Ramos (cell line): ENCODE measurements at regions not wholly inside any gene's neighbourhood (a gene's known extent, or its start where the extent isn't known, plus 50 kb on each side); places are given as distances from the start of the nearest gene placed in this dataset.

Experiments used
- in situ Hi-C: fragments of 300-500 bp; cut with MboI; formaldehyde crosslinking; loops from one replicate; pipeline ENCODE4 v1.14.3; 2022; ENCODE audit warnings: low sequenced_read_pairs; ENCODE audit not compliant: unreplicated experiment

- in situ Hi-C loops: loop anchor here (25.0 kb wide), 1 partner anchor 521 kb away; no protein-coding TSS in a partner anchor
Measured at GRCh38 chr7:81491573-81491972, 278.3 kb downstream of the HGF start.

GRCh38 chr7:81488210-81488609 is 281.6 kb downstream of the HGF start:
- in situ Hi-C loops: loop anchor here (10.0 to 25.0 kb wide), 2 partner anchors 524 to 1087 kb away; no protein-coding TSS in a partner anchor

- in situ Hi-C loops: loop anchor here (10.0 to 25.0 kb wide), 2 partner anchors 525 to 1087 kb away; no protein-coding TSS in a partner anchor
Measured at GRCh38 chr7:81487516-81487915, 282.3 kb downstream of the HGF start.

GRCh38 chr7:81484261-81484660 is 285.6 kb downstream of the HGF start:
- in situ Hi-C loops: loop anchor here (10.0 to 25.0 kb wide), 2 partner anchors 528 to 1091 kb away; no protein-coding TSS in a partner anchor

GRCh38 chr7:81482600-81483186 is 287.2 kb downstream of the HGF start:
- in situ Hi-C loops: loop anchor here (10.0 to 25.0 kb wide), 2 partner anchors 530 to 1092 kb away; no protein-coding TSS in a partner anchor

- in situ Hi-C loops: loop anchor here (25.0 kb wide), 1 partner anchor 534 kb away; no protein-coding TSS in a partner anchor
Measured at GRCh38 chr7:81478664-81479063, 291.2 kb downstream of the HGF start.

GRCh38 chr7:81478201-81478600 is 291.6 kb downstream of the HGF start:
- in situ Hi-C loops: loop anchor here (25.0 kb wide), 1 partner anchor 534 kb away; no protein-coding TSS in a partner anchor

GRCh38 chr7:81473236-81473635 is 296.6 kb downstream of the HGF start:
- in situ Hi-C loops: no loop called here

GRCh38 chr7:81470724-81471379 is 299.0 kb downstream of the HGF start:
- in situ Hi-C loops: no loop called here

- in situ Hi-C loops: no loop called here
Measured at GRCh38 chr7:81469869-81470723, 299.8 kb downstream of the HGF start.

GRCh38 chr7:81469153-81469868 is 300.5 kb downstream of the HGF start:
- in situ Hi-C loops: no loop called here

GRCh38 chr7:81468526-81468925 is 301.3 kb downstream of the HGF start:
- in situ Hi-C loops: no loop called here

- in situ Hi-C loops: no loop called here
Measured at GRCh38 chr7:81467964-81468363, 301.9 kb downstream of the HGF start.

- in situ Hi-C loops: no loop called here
Measured at GRCh38 chr7:81462672-81463071, 307.2 kb downstream of the HGF start.

- in situ Hi-C loops: no loop called here
Measured at GRCh38 chr7:81460250-81461045, 309.4 kb downstream of the HGF start.

- in situ Hi-C loops: loop anchor here (10.0 kb wide), 1 partner anchor 755 kb away; no protein-coding TSS in a partner anchor
Measured at GRCh38 chr7:81459485-81459884, 310.4 kb downstream of the HGF start.

- in situ Hi-C loops: loop anchor here (10.0 kb wide), 1 partner anchor 753 kb away; no protein-coding TSS in a partner anchor
Measured at GRCh38 chr7:81457852-81458522, 311.9 kb downstream of the HGF start.

- in situ Hi-C loops: loop anchor here (10.0 kb wide), 1 partner anchor 749 kb away; no protein-coding TSS in a partner anchor
Measured at GRCh38 chr7:81453770-81454169, 316.1 kb downstream of the HGF start.
